ENCODE measurements at regions not wholly inside any gene's neighbourhood (a gene's known extent, or its start where the extent isn't known, plus 50 kb on each side); places are given as distances from the start of the nearest gene placed in this dataset.
"Not testable (repeated sequence)": the region's sequence is repeated elsewhere in the genome, so short reads cannot be mapped to it uniquely, and the experiment has no call there.

DNA sequence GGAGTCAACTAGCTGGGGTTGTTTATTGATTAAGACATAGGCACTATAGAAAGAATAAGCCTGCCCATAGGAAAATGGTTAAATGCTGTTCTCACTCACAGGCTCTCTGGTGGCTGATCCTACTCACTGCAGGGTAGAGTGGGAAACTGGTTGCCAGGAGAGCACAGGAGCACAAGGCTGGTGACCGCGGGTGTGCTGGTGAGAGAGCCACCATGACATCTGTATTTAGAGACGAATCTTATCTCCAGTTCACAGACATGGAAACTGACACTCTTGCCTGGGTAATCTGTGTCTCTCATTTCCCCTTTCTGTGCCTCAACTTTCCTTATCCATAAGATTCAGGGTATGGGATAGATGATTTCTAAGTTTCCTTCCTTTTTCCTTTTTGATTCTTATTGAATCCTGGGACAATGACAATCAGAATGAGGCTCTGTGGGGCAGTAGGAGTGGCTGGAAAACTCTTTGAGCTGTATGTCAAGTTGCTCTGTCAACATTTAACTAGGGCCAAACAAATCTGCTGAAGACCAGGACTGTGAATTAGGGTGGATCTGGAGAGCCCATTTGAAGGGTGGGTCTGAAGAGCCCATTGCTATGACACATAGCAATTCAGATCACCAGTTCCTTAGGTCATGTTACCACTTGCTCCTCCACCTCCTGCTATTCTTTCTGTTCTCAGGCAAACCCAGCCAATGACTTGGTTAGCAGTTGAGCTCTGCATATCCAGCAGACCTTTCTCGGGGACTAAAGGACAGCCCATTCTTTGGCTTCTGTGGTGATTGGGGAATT is 286.1 kb upstream of the TBL1XR1 start:
- DNase-seq: peak; percentile 67

DNA sequence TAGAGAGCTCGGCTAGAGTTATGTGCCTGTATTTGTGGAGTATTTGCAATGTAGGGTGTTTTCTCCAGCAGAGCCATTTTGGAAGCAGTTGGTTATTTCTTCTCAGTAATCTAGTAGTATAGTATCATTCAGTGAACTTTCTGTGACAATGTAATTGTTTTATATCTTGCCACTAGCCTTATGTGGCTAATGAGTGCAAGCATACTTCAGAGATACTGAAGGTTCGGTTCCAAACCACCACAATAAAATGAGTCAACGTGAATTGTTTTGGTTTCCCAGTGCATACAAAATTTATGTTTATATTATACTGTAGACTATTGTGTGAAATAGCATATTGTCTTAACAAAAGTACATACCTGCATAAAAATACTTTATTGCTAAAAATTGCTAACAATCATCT is 286.9 kb upstream of the TBL1XR1 start:
- no peak for DNase-seq

DNA sequence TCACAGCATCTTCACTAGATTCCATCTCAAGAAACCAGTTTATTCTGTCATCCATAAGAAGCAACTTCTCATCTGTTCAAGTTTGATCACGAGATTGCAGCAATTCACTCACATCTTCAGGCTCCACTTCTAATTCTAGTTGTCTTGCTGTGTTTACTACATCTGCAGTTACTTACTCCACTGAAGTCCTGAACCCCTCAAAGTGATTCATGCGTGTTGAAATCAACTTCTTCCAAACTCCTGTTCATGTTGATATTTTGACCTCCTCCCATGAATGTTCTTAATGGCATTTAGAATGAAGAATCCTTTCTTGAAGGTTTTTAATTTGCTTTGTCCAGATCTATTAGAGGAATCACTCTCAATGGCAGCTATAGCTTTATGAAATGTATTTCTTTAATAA is 287.6 kb upstream of the TBL1XR1 start:
- no peak for DNase-seq

DNA sequence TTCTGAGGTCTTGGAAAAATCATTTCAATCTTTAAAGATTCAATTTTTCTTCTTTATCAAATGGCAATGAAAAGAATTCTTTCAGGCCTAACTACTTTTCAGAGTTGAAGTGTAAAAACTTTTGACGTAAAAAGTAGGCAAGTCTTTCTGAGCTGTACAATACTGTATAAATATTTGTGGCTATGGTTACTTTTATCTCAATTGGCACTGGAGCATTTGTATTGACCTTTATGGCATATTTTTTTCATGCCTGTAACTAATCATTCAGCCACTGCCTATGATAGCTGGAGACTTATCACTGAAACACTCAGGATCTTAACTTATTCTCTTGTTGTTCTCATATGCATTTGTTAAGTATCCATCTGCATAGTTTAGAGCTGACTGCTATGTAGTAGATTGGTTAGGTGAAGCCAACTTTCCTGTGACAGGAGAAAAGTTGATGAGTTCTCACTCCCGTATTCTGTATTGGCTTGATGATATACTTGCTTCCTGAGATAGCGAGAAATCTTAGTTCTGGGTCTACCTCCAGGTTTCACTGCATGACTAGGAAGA is 290.4 kb upstream of the TBL1XR1 start:
- no peak for DNase-seq

DNA sequence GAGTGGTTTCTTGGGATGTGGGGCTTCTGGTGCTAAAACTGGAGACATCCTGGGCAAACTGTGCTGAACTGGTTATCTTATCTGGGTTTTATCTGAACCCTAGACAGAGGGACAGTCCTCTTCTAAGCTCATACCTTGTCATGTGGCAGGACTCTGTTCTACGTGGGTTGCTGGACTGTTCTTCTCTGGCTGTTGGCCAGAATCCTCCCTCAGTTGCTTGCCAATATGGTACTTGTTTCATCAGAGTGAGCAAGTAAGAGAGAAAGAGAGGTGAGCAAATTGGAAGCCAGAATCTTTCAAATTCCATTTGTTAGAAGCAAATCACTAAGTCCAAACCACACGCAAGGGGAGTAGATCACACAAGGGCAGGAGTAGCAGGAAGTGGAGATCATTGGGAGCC is 291.5 kb upstream of the TBL1XR1 start:
- no peak for DNase-seq

- no peak for DNase-seq
These were observed 293.3 kb upstream of the TBL1XR1 start for GRCh38 chr3:177490626-177491025.

GRCh38 chr3:177491296-177492032 is 294.2 kb upstream of the TBL1XR1 start:
- DNase-seq: peak; percentile 63

- DNase-seq: no peak
These were observed 295.8 kb upstream of the TBL1XR1 start for GRCh38 chr3:177493091-177493490.

DNA sequence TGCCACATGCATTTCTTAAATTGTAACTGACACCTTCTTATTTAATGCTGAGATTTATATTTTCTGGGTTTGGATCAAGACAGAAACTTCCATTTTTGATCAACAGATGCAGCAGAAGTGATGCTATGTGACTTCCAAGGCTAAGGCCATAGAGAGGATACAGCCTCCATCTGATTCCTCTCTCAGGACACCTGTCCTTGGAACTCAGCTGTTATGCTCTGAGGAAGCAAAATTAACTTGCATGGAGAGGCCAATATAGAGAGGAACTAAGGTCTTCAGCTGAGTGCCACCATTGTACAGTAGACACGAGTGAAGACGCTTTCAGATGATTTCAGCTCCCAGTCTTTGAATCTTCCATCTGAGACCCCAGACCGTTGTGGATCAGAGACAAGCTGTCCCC is 296.9 kb upstream of the TBL1XR1 start:
- DNase-seq: no peak

DNA sequence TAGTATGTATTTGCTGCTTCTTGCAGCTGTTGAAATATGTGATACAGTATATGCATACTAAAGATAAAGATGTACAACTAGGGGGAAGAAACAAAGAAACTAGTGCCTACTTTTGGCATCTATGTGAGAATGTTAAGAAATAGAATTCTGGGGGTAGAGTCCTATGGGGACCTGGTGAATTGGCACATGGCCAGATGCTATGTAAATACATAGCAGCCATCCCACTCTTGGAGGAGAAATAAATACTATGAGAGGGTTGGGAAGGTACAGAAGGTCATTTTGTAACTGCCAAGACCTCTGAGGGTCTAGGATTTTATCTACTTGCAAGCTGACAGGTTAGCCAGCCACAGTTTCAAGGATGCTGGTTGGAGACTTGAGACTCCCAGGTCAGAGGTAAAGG is 298.3 kb upstream of the TBL1XR1 start:
- peak; percentile 45 for DNase-seq

DNA sequence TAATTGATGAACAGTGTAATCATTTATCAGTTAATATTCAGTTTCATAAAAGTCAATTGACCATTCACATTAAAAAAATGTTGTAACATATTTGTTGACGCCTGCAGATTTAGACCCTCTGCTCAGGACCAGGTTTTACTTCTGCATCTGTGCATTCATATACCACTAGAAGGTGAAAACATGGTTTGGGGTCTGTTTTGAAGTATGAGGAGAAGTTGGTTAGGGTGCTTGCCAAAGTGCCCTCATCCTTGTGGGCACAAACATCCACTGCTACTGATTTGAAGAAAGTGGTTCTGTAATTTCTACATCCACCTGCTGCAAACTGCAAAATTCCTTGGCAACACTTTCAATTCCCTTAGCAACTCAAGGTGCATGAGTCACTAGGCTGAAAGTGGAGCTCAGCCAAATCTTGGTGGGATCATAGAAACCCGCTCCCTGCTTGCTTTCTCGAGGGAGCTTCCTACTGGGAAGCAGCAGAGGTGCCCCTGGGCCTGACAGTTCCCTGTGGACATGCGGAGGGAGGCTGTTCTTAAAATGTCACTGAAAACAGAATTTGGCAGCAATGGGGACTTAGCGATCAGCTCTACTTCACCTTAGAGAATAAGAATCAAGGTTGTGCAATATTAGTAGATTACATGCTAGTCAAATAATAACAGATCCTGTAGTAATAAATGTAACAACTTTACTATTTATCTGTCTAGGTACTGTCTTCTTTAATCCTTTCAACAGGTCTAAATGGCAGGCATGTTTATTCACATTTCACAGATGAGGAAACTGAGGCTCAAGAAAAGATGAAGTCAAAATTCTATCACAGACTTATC is 301.0 kb upstream of the TBL1XR1 start:
- peak; percentile 21 for DNase-seq

DNA sequence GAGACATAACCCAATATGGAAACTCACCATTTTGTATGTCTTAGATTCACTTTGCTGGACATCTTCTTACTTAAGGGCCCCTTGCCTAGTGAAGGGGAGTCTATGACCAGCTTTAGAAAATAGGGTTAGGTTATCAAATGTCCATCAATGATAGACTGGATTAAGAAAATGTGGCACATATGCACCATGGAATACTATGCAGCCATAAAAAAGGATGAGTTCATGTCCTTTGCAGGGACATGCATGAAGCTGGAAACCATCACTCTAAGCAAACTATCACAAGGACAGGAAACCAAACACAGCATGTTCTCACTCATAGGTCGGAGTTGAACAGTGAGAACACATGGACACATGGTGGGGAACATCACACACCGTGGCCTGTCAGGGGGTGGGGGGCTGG is 301.8 kb upstream of the TBL1XR1 start:
- DNase-seq: not testable (repeated sequence)

- no peak for DNase-seq
These were observed 302.6 kb upstream of the TBL1XR1 start for GRCh38 chr3:177499779-177500423.

- DNase-seq: no peak
These were observed 313.5 kb upstream of the TBL1XR1 start for GRCh38 chr3:177510693-177511216.

DNA sequence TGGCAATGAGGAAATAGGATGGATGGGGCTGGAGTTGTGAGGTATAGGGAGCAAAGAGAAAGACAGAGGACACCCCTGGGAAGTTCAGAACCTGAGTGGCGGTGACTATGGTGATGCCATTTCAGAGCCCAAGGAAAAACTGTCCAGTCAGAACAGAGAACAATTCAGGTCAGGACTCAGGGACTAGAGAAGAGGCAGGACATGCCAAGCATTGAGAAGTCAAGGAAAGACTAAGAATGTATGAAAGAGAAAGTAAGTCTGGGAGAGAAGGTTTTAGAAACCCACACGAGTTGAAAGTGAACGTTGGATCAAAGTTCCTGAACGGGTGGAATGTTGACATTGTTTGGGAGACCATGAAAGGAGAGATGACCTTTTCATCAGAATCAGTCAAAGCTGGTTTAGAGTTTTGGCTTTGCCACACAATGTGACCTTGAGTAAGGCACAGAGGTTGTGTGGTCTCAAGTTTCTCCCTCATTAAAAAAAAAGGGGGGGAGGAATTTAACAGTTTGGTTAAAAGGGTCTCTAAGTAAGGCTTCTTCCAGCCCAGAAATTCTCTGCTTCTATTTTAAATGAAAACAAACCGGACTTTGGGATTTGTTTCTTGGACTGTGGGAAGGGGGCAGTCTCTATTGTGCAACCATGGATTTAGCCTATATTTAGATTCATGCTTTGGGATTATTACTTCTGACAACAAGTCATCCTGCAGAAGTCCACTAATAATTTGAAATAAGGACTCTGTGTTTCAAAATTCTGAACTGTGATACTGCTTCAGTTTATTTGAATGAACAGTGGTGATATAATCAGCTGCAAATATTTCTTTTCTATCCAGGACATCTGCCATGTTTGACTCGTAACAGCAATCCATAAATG is 315.9 kb upstream of the TBL1XR1 start:
- DNase-seq: no peak

GRCh38 chr3:177513815-177514610 is 316.7 kb upstream of the TBL1XR1 start:
- no peak for DNase-seq

GRCh38 chr3:177514611-177515499 is 317.6 kb upstream of the TBL1XR1 start:
- no peak for DNase-seq

GRCh38 chr3:177515786-177516157 is 318.5 kb upstream of the TBL1XR1 start:
- no peak for DNase-seq

All from NCI-H146 (cell line).